Endothelial cell of umbilical vein (primary cell): ENCODE measurements at regions not wholly inside any gene's neighbourhood (a gene's known extent, or its start where the extent isn't known, plus 50 kb on each side); places are given as distances from the start of the nearest gene placed in this dataset.

Source experiments
- BruUV-seq: library from RNA; stranded (reverse); fragments of 400-500 nt; replicated peaks from 2 replicates; lab custom pipeline; 2021; lab: Mats Ljungman, UMichigan
- CTCF ChIA-PET: fragments of 300-600, 350-600 bp; sonication (Branson Sonifier 250); formaldehyde crosslinking; loops from one replicate; lab custom pipeline; 2021; ENCODE audit warnings: antibody characterized with exemption, inconsistent platforms; lab: Charles Lee
- POLR2A ChIA-PET: fragments of 300-600, 350-600 bp; sonication (Branson Sonifier 250); formaldehyde crosslinking; loops from one replicate; lab custom pipeline; 2021; ENCODE audit warnings: antibody characterized with exemption, inconsistent platforms; lab: Charles Lee
- DNase-seq: peaks from one replicate; pipeline ENCODE4 v3.0.0-alpha.2; 2011; ENCODE audit warnings: low read depth, low spot score
- FAIRE-seq: peaks from 2 replicates; lab custom pipeline; 2011; peaks lifted over from hg19 to GRCh38; lab: Jason Lieb, UNC
- H2AFZ ChIP-seq: 2 replicates; pipeline ENCODE4 v1.6.0; 2012; ENCODE audit warnings: low read depth, low read length, control low read depth, inconsistent platforms
- H3K27ac ChIP-seq: 2 replicates; pipeline ENCODE4 v1.5.1; 2011; ENCODE audit warnings: low read depth, mild to moderate bottlenecking, control low read depth, low read length, moderate library complexity; ENCODE audit not compliant: insufficient read depth
- H3K27me3 ChIP-seq, 2 experiments: 2 replicates each; pipeline versions ENCODE4 v1.6.0 to v1.6.1; 2011; ENCODE audit warnings: low read length in 2 of 2, mixed read lengths in 1 of 2; ENCODE audit not compliant: control insufficient read depth in 2 of 2, insufficient read depth in 2 of 2
- H3K36me3 ChIP-seq, 2 experiments: 2 replicates in 1 of 2; 3 replicates in 1 of 2; pipeline ENCODE4 v1.5.1; 2011; ENCODE audit warnings: low read length in 2 of 2, mild to moderate bottlenecking in 1 of 2, moderate library complexity in 1 of 2; ENCODE audit not compliant: control insufficient read depth in 2 of 2, insufficient read depth in 2 of 2; ENCODE audit errors: extremely low read depth in 1 of 2
- H3K4me1 ChIP-seq: 3 replicates; pipeline ENCODE4 v1.5.1; 2011; ENCODE audit warnings: mild to moderate bottlenecking, low read length; ENCODE audit not compliant: control insufficient read depth, insufficient read depth; ENCODE audit errors: extremely low read depth
- H3K4me2 ChIP-seq: 2 replicates; pipeline ENCODE4 v1.6.1; 2011; ENCODE audit warnings: low read length, control low read depth, mixed read lengths; ENCODE audit not compliant: insufficient read depth
- H3K4me3 ChIP-seq, 3 experiments: fragments of 200-600 bp in 1 of 3; sonication (generic), shearing (Covaris generic) in 1 of 3; replicated peaks in 1 of 3; 2 replicates each; pipeline ENCODE4 v1.5.1; 2011 to 2016; ENCODE audit warnings: control low read depth in 3 of 3, low read length in 3 of 3, mild to moderate bottlenecking in 2 of 3, inconsistent platforms in 1 of 3, low read depth in 1 of 3, moderate library complexity in 1 of 3; ENCODE audit not compliant: insufficient read depth in 1 of 3
- H3K79me2 ChIP-seq: 2 replicates; pipeline ENCODE4 v1.6.0; 2012; ENCODE audit warnings: low read length, inconsistent platforms; ENCODE audit not compliant: control insufficient read depth, insufficient read depth
- H3K9ac ChIP-seq: replicated peaks from 2 replicates; pipeline ENCODE3; 2011; ENCODE audit warnings: low read length, control low read depth; ENCODE audit not compliant: insufficient read depth; ENCODE audit errors: extremely low read depth
- H3K9me1 ChIP-seq: replicated peaks from 3 replicates; pipeline ENCODE4 v1.6.0; 2011; ENCODE audit warnings: mild to moderate bottlenecking, low read length; ENCODE audit not compliant: control insufficient read depth, insufficient read depth; ENCODE audit errors: extremely low read depth
- H3K9me3 ChIP-seq: replicated peaks from 2 replicates; pipeline ENCODE4 v1.5.1; 2012; ENCODE audit warnings: low read length, inconsistent platforms; ENCODE audit not compliant: control insufficient read depth, insufficient read depth
- H4K20me1 ChIP-seq: replicated peaks from 2 replicates; pipeline ENCODE3; 2011; ENCODE audit warnings: mild to moderate bottlenecking, low read length; ENCODE audit not compliant: control insufficient read depth, insufficient read depth; ENCODE audit errors: extremely low read depth
- CTCF ChIP-seq, 2 donors: IDR thresholded peaks; 1 replicate in 1 of 2; 2 replicates in 1 of 2; pipeline ENCODE4 v1.5.1; 2011; ENCODE audit warnings: low read length in 2 of 2, mild to moderate bottlenecking in 2 of 2, moderate library complexity in 2 of 2, control low read depth in 1 of 2, inconsistent platforms in 1 of 2, low read depth in 1 of 2; ENCODE audit not compliant: insufficient read depth in 1 of 2; ENCODE audit errors: extremely low read depth in 1 of 2
- EZH2 ChIP-seq: IDR thresholded peaks from 2 replicates; pipeline ENCODE4 v1.6.1; 2012; ENCODE audit warnings: borderline replicate concordance, low read depth, mild to moderate bottlenecking, moderate library complexity, low read length, inconsistent platforms; ENCODE audit not compliant: severe bottlenecking
- FOS ChIP-seq: IDR thresholded peaks from 2 replicates; pipeline ENCODE4 v1.6.1; 2011; ENCODE audit warnings: mild to moderate bottlenecking, low read length, moderate library complexity, borderline replicate concordance; ENCODE audit not compliant: insufficient read depth
- GATA2 ChIP-seq: IDR thresholded peaks from 2 replicates; pipeline ENCODE4 v1.7.0; 2011; ENCODE audit warnings: low read depth, mild to moderate bottlenecking, moderate library complexity, mixed read lengths, low read length; ENCODE audit not compliant: insufficient read length, insufficient read depth
- JUN ChIP-seq: IDR thresholded peaks from 2 replicates; pipeline ENCODE4 v1.6.1; 2011; ENCODE audit warnings: borderline replicate concordance, low read depth; ENCODE audit not compliant: insufficient read length, insufficient read depth
- MAX ChIP-seq: IDR thresholded peaks from 2 replicates; pipeline ENCODE4 v1.6.1; 2011; ENCODE audit not compliant: insufficient read depth, insufficient read length
- MYC ChIP-seq: IDR thresholded peaks from one replicate; pipeline ENCODE4 v1.6.1; 2011; ENCODE audit warnings: mild to moderate bottlenecking, low read depth, low read length
- POLR2A ChIP-seq: IDR thresholded peaks from 2 replicates; pipeline ENCODE4 v1.6.1; 2012; ENCODE audit warnings: low read depth, mild to moderate bottlenecking, control low read depth, low read length
- POLR2AphosphoS5 ChIP-seq: IDR thresholded peaks from 2 replicates; pipeline ENCODE4 v1.6.1; 2012; ENCODE audit warnings: low read depth, mild to moderate bottlenecking, control low read depth, low read length, moderate library complexity; ENCODE audit not compliant: insufficient read depth
- dilution Hi-C: fragments of 300-500 bp; cut with MboI; formaldehyde crosslinking; loops from one replicate; pipeline ENCODE4 v1.15.0; 2019; ENCODE audit warnings: low sequenced_read_pairs; ENCODE audit not compliant: extremely low pct_ligation_motif_present
- intact Hi-C: fragments of 100-400 bp; cut with micrococcal nuclease; formaldehyde crosslinking; loops from one replicate; pipeline ENCODE4 v1.10.0; 2022

- H3K4me2 ChIP-seq: no peak overlapping the region
- CTCF ChIA-PET: no interaction called here
- FAIRE-seq: no peak
These were observed 84.5 kb downstream of the MAGEB17 start for GRCh38 chrX:16251782-16252181.

More at GRCh38 chrX:16251782-16252181, 84.5 kb downstream of the MAGEB17 start:
- Histone ChIP-seq H3K27ac (no peak overlapping the region), H3K27me3 (peaks cover 0 to 1% of the 10 kb centered on the region in 2 experiments), H2AFZ (no peak overlapping the region), H3K4me3 (no peak overlapping the region), H3K36me3 (no peaks in the 10 kb centered on the region), H3K9me3 (no peaks in the 10 kb centered on the region), H4K20me1 (no peaks in the 10 kb centered on the region), H3K9me1 (no peaks in the 10 kb centered on the region), H3K79me2 (no peaks in the 10 kb centered on the region), H3K4me1 (no peaks in the 10 kb centered on the region), H3K9ac (no peak overlapping the region)
- BruUV-seq: no TSS peak
- DNase-seq: no peak
- dilution Hi-C loops: no loop called here
- POLR2A ChIA-PET: no interaction called here
- intact Hi-C loops: no loop called here
- TF ChIP-seq MYC (no peak), MAX (no peak), POLR2A (no peak), FOS (no peak), JUN (no peak), GATA2 (no peak), EZH2 (no peak), POLR2AphosphoS5 (no peak), CTCF (IDR thresholded peaks at IDR 0.05; ENCODE audit: extremely low read depth in 1 of 2, insufficient read depth in 1 of 2, low read depth in 1 of 2, low read length in 2 of 2) (no peak)
